ENCODE measurements at regions not wholly inside any gene's neighbourhood (a gene's known extent, or its start where the extent isn't known, plus 50 kb on each side); places are given as distances from the start of the nearest gene placed in this dataset.

GRCh38 chrX:98263135-98263534 is 1379.4 kb downstream of the RPA4 start:
- no peak for TF ChIP-seq EZH2 (IDR thresholded peaks at IDR 0.05; ENCODE audit: insufficient read depth, poor library complexity, severe bottlenecking)
- TF ChIP-seq EZH2phosphoT487 (IDR thresholded peaks at IDR 0.05; ENCODE audit: insufficient read depth, low read depth) = no peak

Data from GM23248 (cell line).